ENCODE measurements at regions not wholly inside any gene's neighbourhood (a gene's known extent, or its start where the extent isn't known, plus 50 kb on each side); places are given as distances from the start of the nearest gene placed in this dataset.

- no peaks in the 10 kb centered on the region for H3K9me3 Mint-ChIP-seq
Measured at GRCh38 chrX:97828471-97828870, 944.8 kb downstream of the RPA4 start.

GRCh38 chrX:97835969-97836368, 952.3 kb downstream of the RPA4 start:
- Mint-ChIP-seq H3K27ac (no peak overlapping the region), H3K36me3 (no peaks in the 10 kb centered on the region), H3K27me3 (no peaks in the 10 kb centered on the region), H3K9me3 (no peaks in the 10 kb centered on the region), H3K4me1 (no peaks in the 10 kb centered on the region), H3K4me3 (no peak overlapping the region)

More at GRCh38 chrX:97828471-97828870, 944.8 kb downstream of the RPA4 start:
- no peaks in the 10 kb centered on the region for H3K4me1 Mint-ChIP-seq
- peaks cover 2% of the 10 kb centered on the region for H3K27me3 Mint-ChIP-seq
- no peak overlapping the region for H3K4me3 Mint-ChIP-seq
- no peaks in the 10 kb centered on the region for H3K36me3 Mint-ChIP-seq
- no peak overlapping the region for H3K27ac Mint-ChIP-seq

- Mint-ChIP-seq H3K9me3 (peaks cover 0 to 8% (median 3%) of the 10 kb centered on the region in 3 donors), H3K27me3 (no peaks in the 10 kb centered on the region), H3K27ac (no peak overlapping the region), H3K4me1 (peaks cover 0 to 2% (median 0%) of the 10 kb centered on the region in 3 donors), H3K36me3 (no peaks in the 10 kb centered on the region), H3K4me3 (no peak overlapping the region)
Measured at GRCh38 chrX:97841544-97842179, 958.0 kb downstream of the RPA4 start.

GRCh38 chrX:97842468-97843199, 958.9 kb downstream of the RPA4 start:
- peaks cover 0 to 8% (median 3%) of the 10 kb centered on the region in 3 donors for H3K9me3 Mint-ChIP-seq

GRCh38 chrX:97843200-97843811, 959.6 kb downstream of the RPA4 start:
- peaks cover 0 to 9% (median 3%) of the 10 kb centered on the region in 3 donors for H3K9me3 Mint-ChIP-seq
- peaks cover 0 to 2% (median 0%) of the 10 kb centered on the region in 3 donors for H3K4me1 Mint-ChIP-seq
- no peaks in the 10 kb centered on the region for H3K36me3 Mint-ChIP-seq
- no peak overlapping the region for H3K4me3 Mint-ChIP-seq
- H3K27ac Mint-ChIP-seq: no peak overlapping the region
- H3K27me3 Mint-ChIP-seq: no peaks in the 10 kb centered on the region

More at GRCh38 chrX:97842468-97843199, 958.9 kb downstream of the RPA4 start:
- no peak overlapping the region for H3K4me3 Mint-ChIP-seq
- no peak overlapping the region for H3K27ac Mint-ChIP-seq
- no peaks in the 10 kb centered on the region for H3K27me3 Mint-ChIP-seq
- H3K36me3 Mint-ChIP-seq: no peaks in the 10 kb centered on the region
- peaks cover 0 to 2% (median 0%) of the 10 kb centered on the region in 3 donors for H3K4me1 Mint-ChIP-seq

- H3K27ac Mint-ChIP-seq: no peak overlapping the region
Measured at GRCh38 chrX:97844161-97844560, 960.5 kb downstream of the RPA4 start.

GRCh38 chrX:97844943-97845342, 961.2 kb downstream of the RPA4 start:
- Mint-ChIP-seq H3K9me3 (peaks cover 0 to 9% (median 3%) of the 10 kb centered on the region in 3 donors), H3K4me3 (no peak overlapping the region), H3K27ac (peak overlapping the region in 1 of 3 donors; percentile 17), H3K4me1 (peaks cover 0 to 2% (median 0%) of the 10 kb centered on the region in 3 donors), H3K36me3 (no peaks in the 10 kb centered on the region), H3K27me3 (no peaks in the 10 kb centered on the region)

More at GRCh38 chrX:97844161-97844560, 960.5 kb downstream of the RPA4 start:
- no peaks in the 10 kb centered on the region for H3K36me3 Mint-ChIP-seq
- no peak overlapping the region for H3K4me3 Mint-ChIP-seq
- no peaks in the 10 kb centered on the region for H3K27me3 Mint-ChIP-seq
- peaks cover 0 to 2% (median 0%) of the 10 kb centered on the region in 3 donors for H3K4me1 Mint-ChIP-seq
- peaks cover 0 to 9% (median 3%) of the 10 kb centered on the region in 3 donors for H3K9me3 Mint-ChIP-seq

- H3K27me3 Mint-ChIP-seq: no peaks in the 10 kb centered on the region
- H3K36me3 Mint-ChIP-seq: no peaks in the 10 kb centered on the region
- H3K4me3 Mint-ChIP-seq: no peak overlapping the region
- peaks cover 0 to 9% (median 3%) of the 10 kb centered on the region in 3 donors for H3K9me3 Mint-ChIP-seq
- H3K4me1 Mint-ChIP-seq: peaks cover 0 to 2% (median 0%) of the 10 kb centered on the region in 3 donors
- H3K27ac Mint-ChIP-seq: no peak overlapping the region
Measured at GRCh38 chrX:97845451-97845850, 961.7 kb downstream of the RPA4 start.

GRCh38 chrX:97846228-97846627, 962.5 kb downstream of the RPA4 start:
- Mint-ChIP-seq H3K4me3 (no peak overlapping the region), H3K27me3 (no peaks in the 10 kb centered on the region), H3K36me3 (no peaks in the 10 kb centered on the region), H3K27ac (no peak overlapping the region), H3K9me3 (peaks cover 0 to 9% (median 3%) of the 10 kb centered on the region in 3 donors), H3K4me1 (peaks cover 0 to 2% (median 0%) of the 10 kb centered on the region in 3 donors)

GRCh38 chrX:97846718-97847237, 963.1 kb downstream of the RPA4 start:
- Mint-ChIP-seq H3K4me3 (no peak overlapping the region), H3K4me1 (peaks cover 0 to 2% (median 0%) of the 10 kb centered on the region in 3 donors), H3K36me3 (no peaks in the 10 kb centered on the region), H3K27me3 (no peaks in the 10 kb centered on the region), H3K9me3 (peaks cover 0 to 9% (median 3%) of the 10 kb centered on the region in 3 donors), H3K27ac (peak overlapping the region in 1 of 3 donors; percentile 70)

GRCh38 chrX:97847885-97848679, 964.4 kb downstream of the RPA4 start:
- peaks cover 0 to 10% (median 3%) of the 10 kb centered on the region in 3 donors for H3K9me3 Mint-ChIP-seq
- no peaks in the 10 kb centered on the region for H3K36me3 Mint-ChIP-seq
- peak overlapping the region in 2 of 3 donors; percentile 43 to 48 for H3K27ac Mint-ChIP-seq
- peaks cover 0 to 2% (median 0%) of the 10 kb centered on the region in 3 donors for H3K4me1 Mint-ChIP-seq
- no peaks in the 10 kb centered on the region for H3K27me3 Mint-ChIP-seq
- H3K4me3 Mint-ChIP-seq: peak overlapping the region in 1 of 4 donors; percentile 49

GRCh38 chrX:97849951-97850350, 966.2 kb downstream of the RPA4 start:
- H3K27ac Mint-ChIP-seq: no peak overlapping the region
- H3K4me1 Mint-ChIP-seq: no peaks in the 10 kb centered on the region
- H3K9me3 Mint-ChIP-seq: peaks cover 0 to 3% (median 3%) of the 10 kb centered on the region in 3 donors
- no peak overlapping the region for H3K4me3 Mint-ChIP-seq
- no peaks in the 10 kb centered on the region for H3K36me3 Mint-ChIP-seq
- no peaks in the 10 kb centered on the region for H3K27me3 Mint-ChIP-seq

- Mint-ChIP-seq H3K27ac (no peak overlapping the region), H3K4me1 (no peaks in the 10 kb centered on the region), H3K36me3 (no peaks in the 10 kb centered on the region), H3K4me3 (no peak overlapping the region), H3K9me3 (peaks cover 0 to 3% (median 0%) of the 10 kb centered on the region in 3 donors), H3K27me3 (no peaks in the 10 kb centered on the region)
Measured at GRCh38 chrX:97850911-97851310, 967.2 kb downstream of the RPA4 start.

- peaks cover 0 to 1% (median 0%) of the 10 kb centered on the region in 3 donors for H3K9me3 Mint-ChIP-seq
- H3K4me3 Mint-ChIP-seq: no peak overlapping the region
- no peaks in the 10 kb centered on the region for H3K27me3 Mint-ChIP-seq
- no peaks in the 10 kb centered on the region for H3K36me3 Mint-ChIP-seq
- no peaks in the 10 kb centered on the region for H3K4me1 Mint-ChIP-seq
- H3K27ac Mint-ChIP-seq: no peak overlapping the region
Measured at GRCh38 chrX:97854086-97854485, 970.4 kb downstream of the RPA4 start.
